ENCODE measurements at regions not wholly inside any gene's neighbourhood (a gene's known extent, or its start where the extent isn't known, plus 50 kb on each side); places are given as distances from the start of the nearest gene placed in this dataset.
A peak's percentile ranks its signal among the peaks of the same experiment; 100 is the strongest.
"Not testable (repeated sequence)": the region's sequence is repeated elsewhere in the genome, so short reads cannot be mapped to it uniquely, and the experiment has no call there.

GRCh38 chr2:3107567-3107966 lies 270.1 kb downstream of the EIPR1 start:
- peak; percentile 64 for DNase-seq
- Mint-ChIP-seq H3K36me3 (ENCODE audit: low read depth) (no peaks in the 10 kb centered on the region), H3K4me1 (peaks cover 26% of the 10 kb centered on the region), H3K9me3 (no peaks in the 10 kb centered on the region), H3K4me3 (no peak overlapping the region), H3K27ac (no peak overlapping the region), H3K27me3 (ENCODE audit: insufficient read depth) (no peaks in the 10 kb centered on the region)
- Histone ChIP-seq H3K9ac (ENCODE audit: extremely low read depth, low read length, poor library complexity, severe bottlenecking) (no peak overlapping the region), H3K4me3 (ENCODE audit: low read length) (no peak overlapping the region), H3K27ac (ENCODE audit: low read depth, low read length) (no peak overlapping the region), H3K9me3 (ENCODE audit: control insufficient read depth, low read length) (no peaks in the 10 kb centered on the region), H3K36me3 (ENCODE audit: control insufficient read depth, insufficient read depth, low read length) (no peaks in the 10 kb centered on the region), H3K4me1 (ENCODE audit: control insufficient read depth, insufficient read depth, low read length) (no peaks in the 10 kb centered on the region), H3K27me3 (ENCODE audit: control insufficient read depth, insufficient read depth, low read length, poor library complexity, severe bottlenecking) (no peaks in the 10 kb centered on the region)
- TF ChIP-seq CTCF (conservative IDR thresholded peaks at IDR 0.05), result no peak
- 88 to 91% methylated on average over 5 to 14 of the region's 14 CpGs for WGBS, 2 experiments (ENCODE audit: insufficient coverage in 1 of 2, insufficient read length in 1 of 2)

- H3K27ac ChIP-seq (ENCODE audit: low read depth, low read length), result no peak overlapping the region
- Mint-ChIP-seq H3K27me3 (ENCODE audit: insufficient read depth) (no peaks in the 10 kb centered on the region), H3K36me3 (ENCODE audit: low read depth) (no peaks in the 10 kb centered on the region), H3K4me3 (peak overlapping the region; percentile 12), H3K27ac (peak overlapping the region; percentile 89), H3K9me3 (no peaks in the 10 kb centered on the region), H3K4me1 (peaks cover 22% of the 10 kb centered on the region)
- H3K4me3 ChIP-seq (ENCODE audit: low read length), result no peak overlapping the region
- 89 to 98% methylated on average over 8 to 17 of the region's 17 CpGs for WGBS, 2 experiments (ENCODE audit: insufficient coverage in 1 of 2, insufficient read length in 1 of 2)
- no peak for TF ChIP-seq CTCF (conservative IDR thresholded peaks at IDR 0.05)
- no peak overlapping the region for H3K9ac ChIP-seq (ENCODE audit: extremely low read depth, low read length, poor library complexity, severe bottlenecking)
- no peaks in the 10 kb centered on the region for H3K27me3 ChIP-seq (ENCODE audit: control insufficient read depth, insufficient read depth, low read length, poor library complexity, severe bottlenecking)
- H3K36me3 ChIP-seq (ENCODE audit: control insufficient read depth, insufficient read depth, low read length), result no peaks in the 10 kb centered on the region
- H3K4me1 ChIP-seq (ENCODE audit: control insufficient read depth, insufficient read depth, low read length), result no peaks in the 10 kb centered on the region
- H3K9me3 ChIP-seq (ENCODE audit: control insufficient read depth, low read length), result no peaks in the 10 kb centered on the region
- DNase-seq, result peak; percentile 74
These were observed 271.6 kb downstream of the EIPR1 start for GRCh38 chr2:3105814-3106569.

- not testable (repeated sequence) for H3K27me3 ChIP-seq (ENCODE audit: control insufficient read depth, insufficient read depth, low read length, poor library complexity, severe bottlenecking); H3K9me3 ChIP-seq (ENCODE audit: control insufficient read depth, low read length); H3K36me3 Mint-ChIP-seq (ENCODE audit: low read depth); H3K9ac ChIP-seq (ENCODE audit: extremely low read depth, low read length, poor library complexity, severe bottlenecking); DNase-seq; H3K9me3 Mint-ChIP-seq; H3K27me3 Mint-ChIP-seq (ENCODE audit: insufficient read depth); H3K36me3 ChIP-seq (ENCODE audit: control insufficient read depth, insufficient read depth, low read length); H3K4me1 ChIP-seq (ENCODE audit: control insufficient read depth, insufficient read depth, low read length); H3K27ac ChIP-seq (ENCODE audit: low read depth, low read length); H3K4me3 ChIP-seq (ENCODE audit: low read length)
- 80 to 92% methylated on average over 5 to 10 of the region's 14 CpGs for WGBS, 2 experiments (ENCODE audit: insufficient coverage in 1 of 2, insufficient read length in 1 of 2)
- Mint-ChIP-seq H3K27ac (peak overlapping the region; percentile 89), H3K4me1 (peaks cover 22% of the 10 kb centered on the region), H3K4me3 (peak overlapping the region; percentile 12)
These were observed 272.4 kb downstream of the EIPR1 start for GRCh38 chr2:3104958-3105813.
